ENCODE measurements at regions not wholly inside any gene's neighbourhood (a gene's known extent, or its start where the extent isn't known, plus 50 kb on each side); places are given as distances from the start of the nearest gene placed in this dataset.

DNA sequence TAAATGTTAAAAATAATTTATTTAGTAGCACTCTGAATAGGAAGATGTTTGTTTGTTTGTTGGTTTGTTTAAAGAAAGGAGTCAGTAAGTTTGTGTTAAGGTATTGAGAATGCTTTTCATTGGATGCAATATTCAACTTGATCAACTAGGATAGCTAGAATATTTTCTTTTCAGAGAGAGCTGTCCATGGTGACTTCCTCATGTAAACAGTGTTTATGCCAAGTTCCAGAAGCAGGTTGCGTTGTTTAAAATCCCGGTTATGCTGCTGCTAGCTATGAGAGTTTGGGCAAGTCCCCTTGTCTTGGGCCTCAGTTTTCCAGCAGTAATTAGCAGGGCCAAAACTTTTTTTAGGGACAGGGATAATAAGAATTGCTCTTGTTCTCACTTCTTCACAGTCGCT, 876.2 kb upstream of the HS3ST1 start:
- TF ChIP-seq, protein P1, sequence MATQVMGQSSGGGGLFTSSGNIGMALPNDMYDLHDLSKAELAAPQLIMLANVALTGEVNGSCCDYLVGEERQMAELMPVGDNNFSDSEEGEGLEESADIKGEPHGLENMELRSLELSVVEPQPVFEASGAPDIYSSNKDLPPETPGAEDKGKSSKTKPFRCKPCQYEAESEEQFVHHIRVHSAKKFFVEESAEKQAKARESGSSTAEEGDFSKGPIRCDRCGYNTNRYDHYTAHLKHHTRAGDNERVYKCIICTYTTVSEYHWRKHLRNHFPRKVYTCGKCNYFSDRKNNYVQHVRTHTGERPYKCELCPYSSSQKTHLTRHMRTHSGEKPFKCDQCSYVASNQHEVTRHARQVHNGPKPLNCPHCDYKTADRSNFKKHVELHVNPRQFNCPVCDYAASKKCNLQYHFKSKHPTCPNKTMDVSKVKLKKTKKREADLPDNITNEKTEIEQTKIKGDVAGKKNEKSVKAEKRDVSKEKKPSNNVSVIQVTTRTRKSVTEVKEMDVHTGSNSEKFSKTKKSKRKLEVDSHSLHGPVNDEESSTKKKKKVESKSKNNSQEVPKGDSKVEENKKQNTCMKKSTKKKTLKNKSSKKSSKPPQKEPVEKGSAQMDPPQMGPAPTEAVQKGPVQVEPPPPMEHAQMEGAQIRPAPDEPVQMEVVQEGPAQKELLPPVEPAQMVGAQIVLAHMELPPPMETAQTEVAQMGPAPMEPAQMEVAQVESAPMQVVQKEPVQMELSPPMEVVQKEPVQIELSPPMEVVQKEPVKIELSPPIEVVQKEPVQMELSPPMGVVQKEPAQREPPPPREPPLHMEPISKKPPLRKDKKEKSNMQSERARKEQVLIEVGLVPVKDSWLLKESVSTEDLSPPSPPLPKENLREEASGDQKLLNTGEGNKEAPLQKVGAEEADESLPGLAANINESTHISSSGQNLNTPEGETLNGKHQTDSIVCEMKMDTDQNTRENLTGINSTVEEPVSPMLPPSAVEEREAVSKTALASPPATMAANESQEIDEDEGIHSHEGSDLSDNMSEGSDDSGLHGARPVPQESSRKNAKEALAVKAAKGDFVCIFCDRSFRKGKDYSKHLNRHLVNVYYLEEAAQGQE (IDR thresholded peaks at IDR 0.05; ENCODE audit: low read depth), result peak; percentile 43
- TF ChIP-seq EZH2 (IDR thresholded peaks at IDR 0.05), result no peak
- no TSS peak for BruUV-seq (replicated peaks)
- DNase-seq (ENCODE audit: low read depth, low spot score) (no peak), ATAC-seq (no peak)
- ChIA-PET POLR2A (no interaction called here), CTCF (no interaction called here), RAD21 (ENCODE audit: low non-redundant PET in 1 of 2, low total read pairs in 2 of 2, uncharacterized antibody in 2 of 2, unreplicated experiment in 2 of 2) (no interaction called here)
- Histone ChIP-seq H2AFZ (ENCODE audit: low read depth, low read length, poor library complexity, severe bottlenecking) (no peak overlapping the region), H3K9me2 (ENCODE audit: insufficient read depth) (no peaks in the 10 kb centered on the region), H3K27ac (ENCODE audit: low read depth, low read length) (no peak overlapping the region), H3K9me3 (ENCODE audit: control insufficient read depth in 1 of 2, insufficient read depth in 1 of 2, low read depth in 1 of 2, low read length in 2 of 2) (no peaks in the 10 kb centered on the region), H3K27me3 (ENCODE audit: insufficient read depth, low read length) (no peaks in the 10 kb centered on the region), H4K20me1 (ENCODE audit: insufficient read depth) (no peaks in the 10 kb centered on the region), H3K4me3 (replicated peaks in 1 of 2; ENCODE audit: low read depth in 1 of 2, low read length in 2 of 2) (no peak overlapping the region), H3K9ac (ENCODE audit: low read length) (no peak overlapping the region), H3K79me2 (ENCODE audit: insufficient read depth, low read length) (no peaks in the 10 kb centered on the region), H3K4me2 (ENCODE audit: low read length) (no peak overlapping the region), H3K4me1 (ENCODE audit: control insufficient read depth in 1 of 2, insufficient read depth in 2 of 2, low read length in 2 of 2) (no peaks in the 10 kb centered on the region), H3K36me3 (ENCODE audit: control insufficient read depth in 1 of 2, insufficient read depth in 2 of 2, low read length in 2 of 2) (no peaks in the 10 kb centered on the region)
- intact Hi-C loops (cut with micrococcal nuclease), result no loop called here

DNA sequence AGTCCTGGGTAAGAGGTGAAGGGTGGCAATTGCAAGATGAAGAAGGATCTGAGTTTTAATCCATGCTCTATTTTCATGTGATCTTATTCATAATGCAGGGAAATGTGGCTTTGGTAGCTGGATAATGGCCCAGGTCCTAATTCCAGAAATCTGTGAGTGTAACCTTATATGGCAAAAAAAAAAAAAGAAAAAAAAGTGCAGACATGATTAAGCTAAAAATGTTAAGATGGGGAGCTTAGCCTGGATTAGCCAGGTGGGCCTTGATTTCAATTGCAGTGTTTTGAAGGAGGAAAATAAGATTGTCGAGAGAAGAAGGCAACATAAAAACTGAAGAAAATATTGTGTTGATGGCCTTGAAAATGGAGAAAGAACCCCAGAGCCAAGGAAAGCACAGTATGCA, 867.7 kb upstream of the HS3ST1 start:
- no peaks in the 10 kb centered on the region for H3K36me3 ChIP-seq (ENCODE audit: control insufficient read depth in 1 of 2, insufficient read depth in 2 of 2, low read length in 2 of 2)
- CTCF ChIA-PET, result no interaction called here
- no TSS peak for BruUV-seq (replicated peaks)
- no peaks in the 10 kb centered on the region for H3K27me3 ChIP-seq (ENCODE audit: insufficient read depth, low read length)
- no peak overlapping the region for H3K4me2 ChIP-seq (ENCODE audit: low read length)
- intact Hi-C loops (cut with micrococcal nuclease), result no loop called here
- no peaks in the 10 kb centered on the region for H4K20me1 ChIP-seq (ENCODE audit: insufficient read depth)
- no peak overlapping the region for H3K9ac ChIP-seq (ENCODE audit: low read length)
- no peak overlapping the region for H3K27ac ChIP-seq (ENCODE audit: low read depth, low read length)
- DNase-seq (ENCODE audit: low read depth, low spot score) (no peak), ATAC-seq (no peak)
- no peak overlapping the region for H3K4me3 ChIP-seq (replicated peaks in 1 of 2; ENCODE audit: low read depth in 1 of 2, low read length in 2 of 2)
- RAD21 ChIA-PET (ENCODE audit: low non-redundant PET in 1 of 2, low total read pairs in 2 of 2, uncharacterized antibody in 2 of 2, unreplicated experiment in 2 of 2), result no interaction called here
- no peaks in the 10 kb centered on the region for H3K9me3 ChIP-seq (ENCODE audit: control insufficient read depth in 1 of 2, insufficient read depth in 1 of 2, low read depth in 1 of 2, low read length in 2 of 2)
- no peak overlapping the region for H2AFZ ChIP-seq (ENCODE audit: low read depth, low read length, poor library complexity, severe bottlenecking)
- POLR2A ChIA-PET, result no interaction called here
- H3K9me2 ChIP-seq (ENCODE audit: insufficient read depth), result no peaks in the 10 kb centered on the region
- no peaks in the 10 kb centered on the region for H3K79me2 ChIP-seq (ENCODE audit: insufficient read depth, low read length)
- H3K4me1 ChIP-seq (ENCODE audit: control insufficient read depth in 1 of 2, insufficient read depth in 2 of 2, low read length in 2 of 2), result no peaks in the 10 kb centered on the region
- TF ChIP-seq SIN3A (IDR thresholded peaks at IDR 0.05; ENCODE audit: low read depth) (no peak), ELF1 (IDR thresholded peaks at IDR 0.05; ENCODE audit: borderline replicate concordance, low read depth) (no peak), SP1 (IDR thresholded peaks at IDR 0.05; ENCODE audit: low read depth) (no peak), CEBPB (IDR thresholded peaks at IDR 0.05; ENCODE audit: low read depth) (no peak), POLR2A (IDR thresholded peaks at IDR 0.05; ENCODE audit: borderline replicate concordance, extremely low read depth, insufficient read depth, insufficient read length) (no peak), EGR1 (IDR thresholded peaks at IDR 0.05; ENCODE audit: low read depth) (no peak), EZH2phosphoT487 (IDR thresholded peaks at IDR 0.05; ENCODE audit: borderline replicate concordance) (no peak), TCF7L2 (IDR thresholded peaks at IDR 0.05; ENCODE audit: borderline replicate concordance, extremely low read depth, insufficient read depth, insufficient read length) (no peak)
- TF ChIP-seq, protein P2, sequence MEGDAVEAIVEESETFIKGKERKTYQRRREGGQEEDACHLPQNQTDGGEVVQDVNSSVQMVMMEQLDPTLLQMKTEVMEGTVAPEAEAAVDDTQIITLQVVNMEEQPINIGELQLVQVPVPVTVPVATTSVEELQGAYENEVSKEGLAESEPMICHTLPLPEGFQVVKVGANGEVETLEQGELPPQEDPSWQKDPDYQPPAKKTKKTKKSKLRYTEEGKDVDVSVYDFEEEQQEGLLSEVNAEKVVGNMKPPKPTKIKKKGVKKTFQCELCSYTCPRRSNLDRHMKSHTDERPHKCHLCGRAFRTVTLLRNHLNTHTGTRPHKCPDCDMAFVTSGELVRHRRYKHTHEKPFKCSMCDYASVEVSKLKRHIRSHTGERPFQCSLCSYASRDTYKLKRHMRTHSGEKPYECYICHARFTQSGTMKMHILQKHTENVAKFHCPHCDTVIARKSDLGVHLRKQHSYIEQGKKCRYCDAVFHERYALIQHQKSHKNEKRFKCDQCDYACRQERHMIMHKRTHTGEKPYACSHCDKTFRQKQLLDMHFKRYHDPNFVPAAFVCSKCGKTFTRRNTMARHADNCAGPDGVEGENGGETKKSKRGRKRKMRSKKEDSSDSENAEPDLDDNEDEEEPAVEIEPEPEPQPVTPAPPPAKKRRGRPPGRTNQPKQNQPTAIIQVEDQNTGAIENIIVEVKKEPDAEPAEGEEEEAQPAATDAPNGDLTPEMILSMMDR (IDR thresholded peaks at IDR 0.05 in 2 of 3, conservative IDR thresholded peaks at IDR 0.05 in 1 of 3; ENCODE audit: borderline replicate concordance in 1 of 3, insufficient read depth in 1 of 3, low read depth in 2 of 3, low read length in 2 of 3), result no peak
- TF ChIP-seq, protein P1 (IDR thresholded peaks at IDR 0.05; ENCODE audit: low read depth), result no peak
